ENCODE measurements at regions not wholly inside any gene's neighbourhood (a gene's known extent, or its start where the extent isn't known, plus 50 kb on each side); places are given as distances from the start of the nearest gene placed in this dataset.

DNA sequence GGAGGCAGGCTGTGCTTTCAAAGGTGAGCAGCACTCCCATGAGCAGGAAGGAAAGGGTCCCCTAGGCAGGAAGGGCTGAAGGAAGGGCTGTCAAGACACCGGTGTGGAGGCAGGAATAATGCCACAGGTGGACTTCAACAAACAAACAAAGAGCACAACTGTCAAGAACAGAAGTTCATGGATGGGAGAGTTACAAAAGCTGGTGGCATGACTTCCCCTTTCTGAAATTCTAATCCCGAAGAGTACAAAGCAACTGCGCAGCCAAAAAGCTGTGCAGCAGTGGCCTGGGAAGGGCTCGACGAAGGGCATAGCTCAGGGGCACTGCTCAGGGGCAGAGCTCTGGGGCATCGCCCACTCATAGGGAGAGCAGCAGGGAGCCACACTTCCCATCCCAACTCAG lies 582.3 kb upstream of the DIPK2B start:
- no peak for DNase-seq (ENCODE audit: low read depth in 2 of 3, low spot score in 2 of 3)

- DNase-seq (ENCODE audit: low read depth in 2 of 3, low spot score in 2 of 3) = no peak
Measured at GRCh38 chrX:45781901-45782553, 581.4 kb upstream of the DIPK2B start.

GRCh38 chrX:45778616-45779015 lies 577.9 kb upstream of the DIPK2B start:
- no peak for DNase-seq (ENCODE audit: low read depth in 2 of 3, low spot score in 2 of 3)

DNA sequence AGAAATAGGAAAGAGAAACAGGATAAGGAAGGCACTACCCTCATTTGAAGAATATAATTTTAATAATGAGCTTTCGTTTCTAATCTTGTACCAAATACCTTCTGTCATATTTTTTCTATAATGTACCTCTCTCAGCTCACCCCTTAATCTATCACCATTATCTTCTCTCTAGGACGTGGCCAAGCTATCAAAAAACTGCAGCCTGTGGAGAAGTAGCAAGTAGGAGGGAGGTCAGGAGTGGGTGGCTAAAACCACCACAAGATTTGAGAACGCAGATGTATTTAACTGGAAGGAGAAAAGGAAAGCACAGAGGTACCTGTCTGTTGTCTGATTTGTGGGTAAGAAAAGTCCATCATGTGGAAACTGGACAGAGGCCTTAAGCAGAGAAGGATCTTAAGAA lies 576.7 kb upstream of the DIPK2B start:
- no peak for DNase-seq (ENCODE audit: low read depth in 2 of 3, low spot score in 2 of 3)

DNA sequence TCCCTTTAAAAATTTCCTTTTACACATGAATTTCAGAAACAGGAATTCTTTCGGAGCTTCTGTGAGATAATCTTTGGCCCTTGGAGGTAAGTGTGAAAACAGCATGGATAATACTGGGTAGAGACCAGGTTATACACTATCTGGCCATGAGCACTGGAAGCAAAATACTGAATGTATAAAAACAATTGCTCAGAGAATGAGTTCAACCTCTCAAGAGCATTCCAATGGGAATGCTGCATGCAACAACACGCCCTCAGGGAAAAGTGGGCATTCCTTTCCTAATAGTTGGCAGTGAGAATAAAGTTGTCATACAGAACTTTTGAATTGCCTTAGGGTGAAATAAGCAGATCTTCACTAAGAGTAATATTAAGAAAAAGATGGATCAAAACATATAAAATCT lies 574.8 kb upstream of the DIPK2B start:
- DNase-seq (ENCODE audit: low read depth in 2 of 3, low spot score in 2 of 3) = no peak

DNA sequence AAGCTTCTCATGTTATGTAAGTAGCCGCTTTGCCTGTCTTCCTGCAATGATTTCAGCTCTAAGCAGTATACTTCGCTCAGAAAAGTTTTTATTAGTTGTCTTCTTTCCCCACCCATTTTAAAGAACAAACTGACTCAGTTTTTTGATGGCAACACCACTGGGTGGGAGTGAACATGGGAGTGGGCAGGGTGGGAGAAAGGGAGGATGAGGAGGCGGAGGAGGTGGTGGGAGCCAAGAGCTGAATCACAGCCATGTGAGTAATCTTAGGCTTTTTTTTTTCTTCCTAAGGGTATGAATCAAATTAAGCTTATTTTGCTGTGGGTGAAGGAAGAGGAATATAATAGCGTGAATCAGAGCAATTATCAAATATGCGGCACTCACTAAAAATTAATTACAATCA lies 574.3 kb upstream of the DIPK2B start:
- no peak for DNase-seq (ENCODE audit: low read depth in 2 of 3, low spot score in 2 of 3)

- DNase-seq (ENCODE audit: low read depth in 2 of 3, low spot score in 2 of 3) = no peak
Measured at GRCh38 chrX:45773572-45773971, 572.9 kb upstream of the DIPK2B start.

DNA sequence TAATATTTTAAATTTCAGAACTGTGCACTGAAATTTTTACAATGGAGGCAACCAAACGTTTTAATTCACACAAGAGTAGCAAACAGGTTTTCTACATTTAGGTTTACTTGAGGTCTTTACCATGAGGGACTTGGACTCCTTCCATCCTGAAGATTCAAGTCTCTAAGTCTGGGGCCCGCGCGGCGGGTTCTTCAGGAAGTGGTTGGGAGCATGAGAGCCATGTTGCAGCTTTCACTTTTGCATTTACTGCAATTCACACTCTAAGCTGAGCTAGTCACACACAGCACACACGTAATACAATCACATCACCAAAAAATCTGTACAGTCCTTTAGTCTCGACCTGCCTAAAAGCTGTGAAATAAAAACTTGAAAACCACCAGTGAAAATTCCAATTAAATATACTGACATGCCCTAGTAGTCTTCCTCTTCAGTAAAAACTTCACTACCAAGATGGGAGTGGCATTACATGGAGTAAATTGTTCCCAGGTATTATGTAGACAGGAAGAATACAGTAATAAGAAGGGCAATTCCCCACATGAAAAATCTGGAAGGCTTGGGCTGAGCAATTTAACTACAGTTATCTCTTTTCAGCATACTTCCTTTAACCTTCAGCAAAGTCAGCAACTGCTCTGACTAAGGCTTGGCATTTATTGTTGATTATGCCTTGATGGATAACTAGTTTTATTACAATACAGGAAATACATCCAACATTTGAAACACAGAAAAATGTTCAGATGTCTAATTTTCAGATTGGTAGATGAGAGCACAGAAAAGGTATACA lies 571.1 kb upstream of the DIPK2B start:
- DNase-seq (ENCODE audit: low read depth in 2 of 3, low spot score in 2 of 3) = no peak

- DNase-seq (ENCODE audit: low read depth in 2 of 3, low spot score in 2 of 3) = no peak
Measured at GRCh38 chrX:45771114-45771513, 570.4 kb upstream of the DIPK2B start.

- peak in 1 of 3 experiments; percentile 31 for DNase-seq (ENCODE audit: low read depth in 2 of 3, low spot score in 2 of 3)
Measured at GRCh38 chrX:45769761-45770582, 569.3 kb upstream of the DIPK2B start.

DNA sequence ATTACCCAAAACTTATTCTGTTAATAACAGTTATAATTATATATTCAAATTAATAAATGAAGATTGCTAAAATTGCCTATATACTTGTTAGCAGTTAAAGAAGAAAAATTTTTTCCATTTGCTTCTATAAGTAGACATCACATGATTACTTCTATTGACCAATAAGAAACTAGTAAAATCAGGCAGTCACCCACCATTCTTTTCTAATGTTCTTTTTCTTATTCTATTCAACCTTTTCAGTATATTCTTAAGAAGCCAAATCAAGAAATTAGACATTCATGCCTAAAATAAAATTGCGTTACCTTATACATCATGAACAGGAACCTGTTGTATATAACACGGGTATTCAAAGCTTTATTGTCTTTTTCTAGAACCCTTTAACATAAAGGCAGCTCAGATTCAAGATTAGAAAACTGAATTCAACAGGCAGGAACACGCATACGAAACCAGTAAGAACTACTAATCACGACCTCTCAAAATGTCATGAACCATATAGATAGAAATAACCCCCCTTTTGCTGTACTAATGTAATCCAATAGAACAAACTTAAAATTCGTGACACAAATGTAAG lies 568.1 kb upstream of the DIPK2B start:
- DNase-seq (ENCODE audit: low read depth in 2 of 3, low spot score in 2 of 3) = no peak

- no peak for DNase-seq (ENCODE audit: low read depth in 2 of 3, low spot score in 2 of 3)
Measured at GRCh38 chrX:45766981-45767501, 566.4 kb upstream of the DIPK2B start.

- DNase-seq (ENCODE audit: low read depth in 2 of 3, low spot score in 2 of 3) = no peak
Measured at GRCh38 chrX:45765767-45766166, 565.1 kb upstream of the DIPK2B start.

DNA sequence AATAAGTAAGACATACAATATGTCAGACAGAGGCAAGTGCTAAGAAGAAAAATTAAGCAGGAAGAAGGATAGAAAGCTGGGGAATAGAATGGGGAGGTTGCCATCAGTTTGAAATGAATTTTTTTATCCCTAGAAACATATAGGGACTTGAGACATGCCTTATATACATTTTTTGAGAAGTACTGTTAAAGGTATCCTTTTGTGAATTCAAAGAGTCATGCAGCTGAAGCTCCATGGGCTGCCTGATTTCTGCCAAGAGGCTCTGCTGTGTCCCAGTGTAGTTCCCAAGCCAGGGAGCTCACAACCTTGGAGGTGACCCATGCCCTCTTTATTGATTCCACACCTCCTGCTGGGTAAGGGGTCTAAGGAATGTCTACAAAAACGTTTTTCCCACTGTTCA lies 564.6 kb upstream of the DIPK2B start:
- no peak for DNase-seq (ENCODE audit: low read depth in 2 of 3, low spot score in 2 of 3)

GRCh38 chrX:45762699-45763647 lies 562.3 kb upstream of the DIPK2B start:
- DNase-seq (ENCODE audit: low read depth in 2 of 3, low spot score in 2 of 3) = no peak

GRCh38 chrX:45761920-45762319 lies 561.2 kb upstream of the DIPK2B start:
- no peak for DNase-seq (ENCODE audit: low read depth in 2 of 3, low spot score in 2 of 3)

- no peak for DNase-seq (ENCODE audit: low read depth in 2 of 3, low spot score in 2 of 3)
Measured at GRCh38 chrX:45760187-45760742, 559.6 kb upstream of the DIPK2B start.

GRCh38 chrX:45758738-45759397 lies 558.2 kb upstream of the DIPK2B start:
- DNase-seq (ENCODE audit: low read depth in 2 of 3, low spot score in 2 of 3) = no peak

DNA sequence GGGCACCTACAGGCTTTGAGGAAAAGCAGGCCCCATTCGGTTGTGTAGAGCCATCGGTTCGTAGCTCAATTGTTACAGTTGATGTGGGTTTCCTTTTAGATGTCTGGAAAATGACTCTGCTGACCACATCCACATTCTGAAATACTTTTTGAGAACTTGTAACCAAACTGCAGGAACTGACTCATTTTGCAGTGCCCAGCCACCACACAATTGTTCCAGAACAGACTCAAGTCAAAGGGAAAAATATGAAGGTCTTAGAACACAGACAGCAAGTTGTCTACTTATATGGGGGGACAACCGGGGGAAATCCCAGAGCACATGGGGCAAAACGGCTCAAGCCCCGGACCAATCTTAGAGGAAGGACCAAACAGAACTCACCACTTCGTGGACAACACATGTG lies 557.6 kb upstream of the DIPK2B start:
- no peak for DNase-seq (ENCODE audit: low read depth in 2 of 3, low spot score in 2 of 3)

Measured in activated CD8-positive, alpha-beta memory T cell treated with anti-CD3 and anti-CD28 coated beads for 48 hours (primary cell).